Suprapubic skin (tissue), 3 donors: ENCODE measurements at regions not wholly inside any gene's neighbourhood (a gene's known extent, or its start where the extent isn't known, plus 50 kb on each side); places are given as distances from the start of the nearest gene placed in this dataset.

ENCODE experiments used
- CTCF ChIP-seq, 2 donors: fragments of 200-600 bp in 1 of 2; fragments of 450-650 bp in 1 of 2; sonication (generic) in 1 of 2; IDR thresholded peaks; one replicate each; pipeline ENCODE4 v1.5.1; 2016 to 2019; ENCODE audit warnings: antibody characterized with exemption in 2 of 2, mild to moderate bottlenecking in 1 of 2, moderate library complexity in 1 of 2
- POLR2A ChIP-seq, 2 donors: fragments of 450-650 bp; IDR thresholded peaks; one replicate each; pipeline ENCODE4 v1.6.1; 2017; ENCODE audit warnings: antibody characterized with exemption in 2 of 2, mild to moderate bottlenecking in 2 of 2, moderate library complexity in 2 of 2

GRCh38 chr16:17965133-17965900 is 371.2 kb downstream of the NPIPA8 start:
- TF ChIP-seq POLR2A (IDR thresholded peaks at IDR 0.05), result no peak
- no peak for TF ChIP-seq CTCF (IDR thresholded peaks at IDR 0.05)
